ENCODE measurements at regions not wholly inside any gene's neighbourhood (a gene's known extent, or its start where the extent isn't known, plus 50 kb on each side); places are given as distances from the start of the nearest gene placed in this dataset.
A peak's percentile ranks its signal among the peaks of the same experiment; 100 is the strongest.

GRCh38 chr5:4159681-4160080 lies 564.0 kb downstream of the IRX1 start:
- DNase-seq: no peak
- Mint-ChIP-seq H3K27me3 (no peaks in the 10 kb centered on the region), H3K4me1 (no peaks in the 10 kb centered on the region), H3K36me3 (ENCODE audit: low read depth) (no peaks in the 10 kb centered on the region), H3K27ac (no peak overlapping the region), H3K4me3 (no peak overlapping the region), H3K9me3 (no peaks in the 10 kb centered on the region)
- intact Hi-C loops (cut with micrococcal nuclease): no loop called here

- H3K4me3 Mint-ChIP-seq: no peak overlapping the region
- no peaks in the 10 kb centered on the region for H3K36me3 Mint-ChIP-seq (ENCODE audit: low read depth)
- no peak overlapping the region for H3K27ac Mint-ChIP-seq
- peaks cover 3% of the 10 kb centered on the region for H3K9me3 Mint-ChIP-seq
- peak; percentile 11 for DNase-seq
- no peaks in the 10 kb centered on the region for H3K4me1 Mint-ChIP-seq
- intact Hi-C loops (cut with micrococcal nuclease): no loop called here
- H3K27me3 Mint-ChIP-seq: no peaks in the 10 kb centered on the region
Observed at GRCh38 chr5:4164167-4164566, 568.5 kb downstream of the IRX1 start.

DNA sequence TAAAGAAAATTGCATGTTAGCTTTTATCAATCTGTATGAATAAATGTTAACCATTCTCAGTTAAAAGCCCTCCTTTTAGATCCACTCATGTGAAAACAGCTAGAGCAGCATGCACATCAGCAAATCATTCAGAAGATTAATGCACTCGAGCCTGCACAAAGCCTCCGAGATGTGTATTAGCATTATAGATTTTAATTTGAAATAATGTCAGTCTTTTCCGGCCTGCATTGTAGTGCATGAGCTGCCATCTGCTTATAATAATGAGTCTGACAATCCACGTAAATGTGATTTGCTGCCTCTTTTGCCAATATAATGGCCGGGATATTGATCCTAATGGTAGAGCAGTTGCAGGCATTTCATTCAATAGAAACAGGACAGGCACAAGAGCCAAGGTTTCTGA lies 585.1 kb downstream of the IRX1 start:
- H3K9me3 Mint-ChIP-seq: peaks cover 12% of the 10 kb centered on the region
- H3K27me3 Mint-ChIP-seq: no peaks in the 10 kb centered on the region
- no peaks in the 10 kb centered on the region for H3K36me3 Mint-ChIP-seq (ENCODE audit: low read depth)
- H3K4me1 Mint-ChIP-seq: no peaks in the 10 kb centered on the region
- no peak overlapping the region for H3K27ac Mint-ChIP-seq
- H3K4me3 Mint-ChIP-seq: no peak overlapping the region
- peak; percentile 11 for DNase-seq
- intact Hi-C loops (cut with micrococcal nuclease): no loop called here

DNA sequence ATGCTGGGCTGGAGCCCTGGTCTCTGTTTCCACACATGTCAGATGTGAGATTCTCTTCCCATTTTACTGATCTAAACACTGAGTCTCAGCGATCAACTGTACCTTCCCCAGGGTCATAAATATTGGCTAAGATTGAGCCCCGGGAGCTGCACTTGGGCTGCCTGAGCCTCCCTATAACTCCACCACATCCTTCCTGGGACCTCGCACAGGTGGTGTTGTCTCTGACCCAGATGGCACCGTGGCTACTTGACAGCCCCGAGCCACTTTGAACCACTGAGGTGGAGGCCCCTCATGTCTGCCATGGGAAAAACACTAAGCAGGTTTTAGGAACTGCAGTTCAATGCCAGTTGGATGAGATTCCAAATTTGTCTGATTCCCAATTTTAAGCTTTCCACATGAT lies 586.5 kb downstream of the IRX1 start:
- DNase-seq: peak; percentile 29
- H3K36me3 Mint-ChIP-seq (ENCODE audit: low read depth): no peaks in the 10 kb centered on the region
- H3K9me3 Mint-ChIP-seq: peaks cover 9% of the 10 kb centered on the region
- H3K4me3 Mint-ChIP-seq: no peak overlapping the region
- intact Hi-C loops (cut with micrococcal nuclease): no loop called here
- no peaks in the 10 kb centered on the region for H3K4me1 Mint-ChIP-seq
- no peaks in the 10 kb centered on the region for H3K27me3 Mint-ChIP-seq
- no peak overlapping the region for H3K27ac Mint-ChIP-seq

- Mint-ChIP-seq H3K4me3 (no peak overlapping the region), H3K9me3 (peaks cover 5% of the 10 kb centered on the region), H3K27ac (no peak overlapping the region), H3K4me1 (no peaks in the 10 kb centered on the region), H3K36me3 (ENCODE audit: low read depth) (no peaks in the 10 kb centered on the region), H3K27me3 (no peaks in the 10 kb centered on the region)
- DNase-seq: peak; percentile 1
- intact Hi-C loops (cut with micrococcal nuclease): no loop called here
Observed at GRCh38 chr5:4185127-4185526, 589.5 kb downstream of the IRX1 start.

DNA sequence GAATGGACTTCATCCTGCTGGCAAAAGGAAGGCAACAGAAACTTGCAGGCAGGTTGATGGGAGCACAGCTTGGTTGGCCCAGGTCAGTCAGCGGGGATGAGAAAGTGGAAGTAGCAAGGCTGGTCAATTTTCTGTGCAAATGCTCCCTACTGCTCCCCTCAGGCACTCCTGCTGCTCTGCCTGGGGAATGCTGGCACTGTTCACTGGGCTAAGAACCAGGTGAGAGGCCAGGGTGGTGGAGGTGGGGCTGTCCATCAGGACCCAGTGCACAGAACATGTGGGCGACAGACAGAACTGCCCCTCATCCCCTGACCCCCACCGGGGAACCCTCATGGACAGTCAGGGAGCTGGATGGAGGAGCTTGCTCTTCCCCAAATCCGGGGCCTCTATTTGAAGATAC lies 593.1 kb downstream of the IRX1 start:
- peak; percentile 58 for DNase-seq
- intact Hi-C loops (cut with micrococcal nuclease): no loop called here
- Mint-ChIP-seq H3K4me1 (no peaks in the 10 kb centered on the region), H3K4me3 (no peak overlapping the region), H3K36me3 (ENCODE audit: low read depth) (no peaks in the 10 kb centered on the region), H3K9me3 (peaks cover 2% of the 10 kb centered on the region), H3K27ac (no peak overlapping the region), H3K27me3 (no peaks in the 10 kb centered on the region)

GRCh38 chr5:4189317-4189716 lies 593.7 kb downstream of the IRX1 start:
- H3K27me3 Mint-ChIP-seq: no peaks in the 10 kb centered on the region
- no peak overlapping the region for H3K4me3 Mint-ChIP-seq
- H3K36me3 Mint-ChIP-seq (ENCODE audit: low read depth): no peaks in the 10 kb centered on the region
- peak; percentile 85 for DNase-seq
- no peaks in the 10 kb centered on the region for H3K9me3 Mint-ChIP-seq
- intact Hi-C loops (cut with micrococcal nuclease): no loop called here
- no peak overlapping the region for H3K27ac Mint-ChIP-seq
- H3K4me1 Mint-ChIP-seq: no peaks in the 10 kb centered on the region

DNA sequence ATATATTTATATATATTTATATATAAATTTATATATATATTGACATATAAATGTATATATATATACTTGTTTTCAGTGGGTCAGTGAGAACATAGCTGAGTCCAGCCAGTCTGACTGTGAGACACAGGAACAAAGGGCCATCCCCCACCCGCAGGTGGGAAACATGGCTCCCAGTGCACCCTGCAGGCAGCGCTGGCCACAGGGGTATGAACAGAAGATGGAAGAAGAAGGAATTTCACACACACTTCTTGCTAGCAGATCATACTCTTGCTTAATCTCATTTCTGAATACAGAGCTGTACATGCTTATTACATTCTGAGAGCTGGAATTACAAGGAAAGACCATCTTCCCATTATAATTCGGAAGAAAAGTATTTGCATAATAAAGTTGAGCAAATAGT lies 595.4 kb downstream of the IRX1 start:
- H3K36me3 Mint-ChIP-seq (ENCODE audit: low read depth): no peaks in the 10 kb centered on the region
- H3K9me3 Mint-ChIP-seq: no peaks in the 10 kb centered on the region
- H3K4me3 Mint-ChIP-seq: no peak overlapping the region
- peak; percentile 64 for DNase-seq
- no peak overlapping the region for H3K27ac Mint-ChIP-seq
- H3K4me1 Mint-ChIP-seq: no peaks in the 10 kb centered on the region
- intact Hi-C loops (cut with micrococcal nuclease): no loop called here
- H3K27me3 Mint-ChIP-seq: no peaks in the 10 kb centered on the region

- Mint-ChIP-seq H3K27me3 (no peaks in the 10 kb centered on the region), H3K27ac (no peak overlapping the region), H3K4me1 (no peaks in the 10 kb centered on the region), H3K36me3 (ENCODE audit: low read depth) (no peaks in the 10 kb centered on the region), H3K9me3 (no peaks in the 10 kb centered on the region), H3K4me3 (no peak overlapping the region)
- intact Hi-C loops (cut with micrococcal nuclease): no loop called here
- peak; percentile 65 for DNase-seq
Observed at GRCh38 chr5:4191703-4192102, 596.1 kb downstream of the IRX1 start.

- no peaks in the 10 kb centered on the region for H3K9me3 Mint-ChIP-seq
- no peaks in the 10 kb centered on the region for H3K4me1 Mint-ChIP-seq
- DNase-seq: no peak
- H3K27me3 Mint-ChIP-seq: no peaks in the 10 kb centered on the region
- H3K36me3 Mint-ChIP-seq (ENCODE audit: low read depth): no peaks in the 10 kb centered on the region
- intact Hi-C loops (cut with micrococcal nuclease): no loop called here
- no peak overlapping the region for H3K4me3 Mint-ChIP-seq
- H3K27ac Mint-ChIP-seq: no peak overlapping the region
Observed at GRCh38 chr5:4192111-4192510, 596.5 kb downstream of the IRX1 start.

DNA sequence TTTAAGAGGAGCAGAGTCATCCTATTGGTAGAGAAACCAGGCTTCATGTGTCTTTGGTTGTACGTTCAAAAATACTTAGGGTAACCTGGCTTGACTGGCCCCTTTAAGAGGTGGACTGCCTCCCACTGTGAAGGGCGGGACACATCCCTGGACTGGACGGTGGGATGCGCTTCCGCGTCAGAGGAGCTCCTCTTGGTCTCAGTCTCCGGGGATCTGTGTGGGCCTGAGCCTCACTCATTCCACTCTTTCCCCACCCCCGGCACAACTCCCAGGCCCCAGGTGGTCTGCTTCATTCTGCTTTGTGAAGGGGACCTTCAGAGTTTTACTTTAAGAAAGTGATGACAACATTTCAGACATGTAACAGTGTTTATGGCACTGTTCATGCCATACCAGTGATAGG lies 601.1 kb downstream of the IRX1 start:
- no peak overlapping the region for H3K27ac Mint-ChIP-seq
- no peaks in the 10 kb centered on the region for H3K4me1 Mint-ChIP-seq
- H3K36me3 Mint-ChIP-seq (ENCODE audit: low read depth): no peaks in the 10 kb centered on the region
- DNase-seq: no peak
- no peaks in the 10 kb centered on the region for H3K27me3 Mint-ChIP-seq
- no peak overlapping the region for H3K4me3 Mint-ChIP-seq
- intact Hi-C loops (cut with micrococcal nuclease): no loop called here
- no peaks in the 10 kb centered on the region for H3K9me3 Mint-ChIP-seq

DNA sequence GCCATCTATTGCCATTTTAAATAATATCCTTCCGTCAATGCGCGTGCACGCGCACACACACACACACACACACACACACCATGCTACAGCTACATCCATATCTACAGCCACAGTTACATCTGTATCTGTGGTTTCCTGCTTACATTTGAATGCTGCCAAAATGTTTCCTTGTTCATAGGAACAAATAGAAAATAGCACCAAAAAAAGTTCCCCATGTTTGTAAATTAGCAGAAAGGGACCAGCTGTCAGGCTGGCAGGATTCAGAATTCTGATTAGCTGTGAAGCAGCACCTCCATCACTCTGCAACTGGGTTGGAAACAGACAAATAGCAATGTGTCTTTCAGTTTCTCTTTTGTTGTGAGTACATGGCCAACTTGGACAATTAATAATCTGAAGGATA lies 601.5 kb downstream of the IRX1 start:
- DNase-seq: no peak
- Mint-ChIP-seq H3K27me3 (no peaks in the 10 kb centered on the region), H3K27ac (no peak overlapping the region), H3K36me3 (ENCODE audit: low read depth) (no peaks in the 10 kb centered on the region), H3K4me3 (no peak overlapping the region), H3K4me1 (no peaks in the 10 kb centered on the region), H3K9me3 (no peaks in the 10 kb centered on the region)
- intact Hi-C loops (cut with micrococcal nuclease): no loop called here

GRCh38 chr5:4198461-4198860 lies 602.8 kb downstream of the IRX1 start:
- Mint-ChIP-seq H3K36me3 (ENCODE audit: low read depth) (no peaks in the 10 kb centered on the region), H3K9me3 (no peaks in the 10 kb centered on the region), H3K4me1 (no peaks in the 10 kb centered on the region), H3K4me3 (no peak overlapping the region), H3K27ac (no peak overlapping the region), H3K27me3 (no peaks in the 10 kb centered on the region)
- intact Hi-C loops (cut with micrococcal nuclease): no loop called here
- DNase-seq: no peak

GRCh38 chr5:4199049-4199841 lies 603.6 kb downstream of the IRX1 start:
- intact Hi-C loops (cut with micrococcal nuclease): no loop called here
- no peaks in the 10 kb centered on the region for H3K4me1 Mint-ChIP-seq
- no peaks in the 10 kb centered on the region for H3K27me3 Mint-ChIP-seq
- no peak overlapping the region for H3K27ac Mint-ChIP-seq
- H3K36me3 Mint-ChIP-seq (ENCODE audit: low read depth): no peaks in the 10 kb centered on the region
- no peak for DNase-seq
- no peak overlapping the region for H3K4me3 Mint-ChIP-seq
- no peaks in the 10 kb centered on the region for H3K9me3 Mint-ChIP-seq

DNA sequence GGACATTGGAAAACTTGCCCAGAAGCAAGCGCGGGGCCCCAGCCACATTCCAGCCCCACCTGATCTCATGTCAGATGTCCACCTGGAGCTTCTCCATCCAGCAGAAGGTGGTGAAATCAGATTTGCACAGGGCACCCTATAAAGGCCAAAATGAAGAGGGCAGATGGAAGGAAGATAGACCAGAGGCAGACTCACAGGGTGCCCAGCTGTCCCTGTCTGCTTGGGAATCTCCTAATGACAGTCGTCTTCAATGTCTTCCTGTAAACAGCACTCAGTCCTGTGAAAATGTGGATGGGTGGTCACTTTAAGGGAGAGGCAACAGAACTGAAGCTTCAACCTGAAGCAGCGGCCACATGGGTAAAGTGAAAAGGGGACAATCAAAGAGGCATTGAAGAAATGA lies 607.5 kb downstream of the IRX1 start:
- Mint-ChIP-seq H3K27me3 (no peaks in the 10 kb centered on the region), H3K4me1 (no peaks in the 10 kb centered on the region), H3K9me3 (no peaks in the 10 kb centered on the region), H3K36me3 (ENCODE audit: low read depth) (no peaks in the 10 kb centered on the region), H3K4me3 (no peak overlapping the region), H3K27ac (no peak overlapping the region)
- intact Hi-C loops (cut with micrococcal nuclease): no loop called here
- DNase-seq: no peak
